ENCODE measurements at regions not wholly inside any gene's neighbourhood (a gene's known extent, or its start where the extent isn't known, plus 50 kb on each side); places are given as distances from the start of the nearest gene placed in this dataset.

DNA sequence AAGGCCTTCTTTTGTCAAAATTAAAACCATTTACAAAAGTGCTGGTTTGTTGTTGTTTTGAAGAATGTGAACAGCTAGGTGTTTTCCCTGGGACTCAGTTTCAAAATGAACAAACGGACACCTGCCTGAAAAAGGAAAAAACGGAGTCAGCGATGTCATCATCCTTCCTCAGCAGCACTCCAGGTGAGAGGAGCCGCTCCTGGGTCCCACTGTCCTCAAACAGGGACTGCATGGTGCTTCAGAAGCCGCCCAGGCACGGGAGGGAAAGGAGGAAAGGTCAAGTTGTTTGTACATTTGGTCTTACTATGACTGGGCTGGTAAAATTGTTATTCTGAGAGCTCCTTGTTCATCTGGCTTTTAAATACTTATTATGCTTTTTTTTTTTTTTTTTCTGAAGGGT, 69.0 kb upstream of the ZSWIM6 start:
- intact Hi-C loops (cut with micrococcal nuclease) = no loop called here

GRCh38 chr5:61263561-61264272, 68.3 kb upstream of the ZSWIM6 start:
- intact Hi-C loops (cut with micrococcal nuclease) = no loop called here

- intact Hi-C loops (cut with micrococcal nuclease) = no loop called here
Observed at GRCh38 chr5:61264273-61264661, 67.8 kb upstream of the ZSWIM6 start.

GRCh38 chr5:61267116-61267515, 64.9 kb upstream of the ZSWIM6 start:
- intact Hi-C loops (cut with micrococcal nuclease) = no loop called here

- intact Hi-C loops (cut with micrococcal nuclease) = no loop called here
Observed at GRCh38 chr5:61268871-61269270, 63.2 kb upstream of the ZSWIM6 start.

- intact Hi-C loops (cut with micrococcal nuclease) = no loop called here
Observed at GRCh38 chr5:61270510-61271165, 61.4 kb upstream of the ZSWIM6 start.

DNA sequence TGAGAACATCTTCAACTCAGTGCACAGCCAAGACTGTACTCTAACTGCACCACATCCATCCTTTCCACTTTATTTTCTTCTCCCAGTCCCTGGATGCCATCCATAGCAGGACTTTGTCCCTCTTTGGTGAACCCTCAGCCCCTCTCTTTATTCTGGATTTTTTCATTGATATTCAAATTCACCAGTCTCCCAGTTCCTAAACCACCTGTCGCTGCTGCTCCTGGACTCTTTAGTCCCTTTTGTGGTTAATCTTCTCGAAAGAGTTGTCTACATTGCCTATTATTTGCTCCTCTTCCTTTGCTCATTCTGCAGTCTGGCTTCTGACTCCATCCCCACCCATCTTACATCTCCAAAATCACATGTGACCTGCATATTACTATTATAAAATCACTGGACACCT, 59.4 kb upstream of the ZSWIM6 start:
- intact Hi-C loops (cut with micrococcal nuclease) = no loop called here

DNA sequence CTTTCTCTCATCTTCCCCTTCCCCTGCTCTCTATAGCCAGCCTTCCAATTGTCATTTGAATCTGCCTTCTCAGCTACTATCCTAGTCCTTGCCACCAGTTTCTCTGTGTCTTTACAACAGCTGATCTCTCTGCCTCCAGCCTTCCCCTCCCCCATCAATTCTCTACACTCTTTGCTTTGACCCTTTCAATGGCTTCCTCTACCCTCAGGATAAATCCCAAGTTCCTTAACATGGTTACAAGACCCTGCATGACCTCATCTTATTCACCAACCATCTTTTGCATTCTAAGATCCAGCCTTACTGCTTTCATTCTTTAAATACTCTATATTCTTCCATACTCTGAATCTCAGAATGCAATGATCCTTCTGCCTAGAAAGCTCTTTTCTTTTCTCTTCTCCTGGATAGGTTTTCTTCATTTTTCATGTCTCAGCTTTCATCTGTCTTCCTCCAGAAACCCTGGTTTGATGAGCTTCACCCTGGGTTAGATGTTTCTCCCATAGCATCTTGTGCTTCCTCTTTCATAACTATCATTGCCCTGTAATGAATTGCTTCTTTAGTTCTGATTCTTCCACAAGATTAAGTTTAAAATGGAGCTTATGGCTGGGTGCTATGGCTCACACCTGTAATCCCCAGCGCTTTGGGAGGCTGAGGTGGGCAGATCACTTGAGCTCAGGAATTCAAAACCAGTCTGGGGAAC, 58.6 kb upstream of the ZSWIM6 start:
- intact Hi-C loops (cut with micrococcal nuclease) = no loop called here

DNA sequence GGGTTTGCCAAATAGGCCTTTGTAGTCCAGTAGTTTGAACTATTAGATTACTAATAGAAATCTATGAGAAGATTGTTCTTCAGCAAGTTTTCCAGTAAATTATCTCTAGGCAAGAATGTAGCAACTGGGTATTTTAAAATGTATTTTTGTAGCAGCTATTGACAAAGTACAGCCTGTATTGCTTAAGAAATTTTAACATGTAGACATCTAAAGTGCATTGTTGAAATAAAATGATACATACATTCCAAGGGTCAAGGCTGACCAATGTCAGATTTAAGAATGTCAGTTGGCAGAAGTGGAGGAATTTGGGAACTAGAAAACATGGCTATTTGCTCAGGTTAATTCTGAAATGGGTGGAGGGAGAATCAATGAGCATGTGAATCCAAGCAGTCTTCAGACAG, 57.5 kb upstream of the ZSWIM6 start:
- intact Hi-C loops (cut with micrococcal nuclease) = no loop called here

DNA sequence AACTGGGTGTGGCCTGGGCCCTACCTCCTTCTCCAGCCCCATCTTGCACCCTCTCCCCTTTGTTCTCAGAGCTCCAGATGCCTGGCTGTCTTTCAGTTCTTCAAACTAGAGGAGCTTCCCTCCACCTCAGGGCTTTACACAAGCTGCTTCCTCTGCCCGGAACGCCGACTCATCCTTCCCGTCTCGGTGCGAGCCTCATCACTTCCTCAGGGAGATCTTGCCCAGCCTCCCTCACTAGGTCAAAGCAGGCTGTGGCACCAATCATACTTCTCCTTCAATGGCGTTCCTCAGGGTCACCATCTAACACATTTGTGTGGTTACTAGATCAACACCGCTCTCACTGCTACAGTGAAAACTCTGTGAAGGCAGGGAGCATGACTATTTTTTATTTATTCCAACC, 56.2 kb upstream of the ZSWIM6 start:
- intact Hi-C loops (cut with micrococcal nuclease) = loop anchor here (2.0 kb wide), 2 partner anchors 55 to 113 kb away; partner anchors contain the start of gene SMIM15

DNA sequence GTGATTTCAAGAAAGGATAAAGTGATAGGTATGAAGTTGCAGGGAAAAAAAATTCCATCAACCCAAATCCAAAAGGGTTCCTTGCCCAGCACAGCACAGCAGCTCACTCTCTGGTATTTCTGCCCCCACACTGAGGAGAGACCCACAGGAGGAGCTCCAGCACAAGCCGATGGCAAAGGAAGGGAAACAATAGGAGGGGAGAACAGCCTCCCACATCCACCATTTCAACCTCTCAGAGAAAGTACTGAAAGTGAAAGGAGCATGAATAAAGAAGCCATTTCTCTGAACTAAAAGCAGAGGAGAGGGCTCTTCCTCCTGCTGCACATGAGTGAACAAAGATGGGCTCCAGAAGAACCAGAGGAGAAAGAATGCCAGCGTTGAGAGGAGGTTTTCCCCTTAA, 54.9 kb upstream of the ZSWIM6 start:
- intact Hi-C loops (cut with micrococcal nuclease) = loop anchor here (2.0 kb wide), 2 partner anchors 54 to 114 kb away; partner anchors contain the start of gene SMIM15

DNA sequence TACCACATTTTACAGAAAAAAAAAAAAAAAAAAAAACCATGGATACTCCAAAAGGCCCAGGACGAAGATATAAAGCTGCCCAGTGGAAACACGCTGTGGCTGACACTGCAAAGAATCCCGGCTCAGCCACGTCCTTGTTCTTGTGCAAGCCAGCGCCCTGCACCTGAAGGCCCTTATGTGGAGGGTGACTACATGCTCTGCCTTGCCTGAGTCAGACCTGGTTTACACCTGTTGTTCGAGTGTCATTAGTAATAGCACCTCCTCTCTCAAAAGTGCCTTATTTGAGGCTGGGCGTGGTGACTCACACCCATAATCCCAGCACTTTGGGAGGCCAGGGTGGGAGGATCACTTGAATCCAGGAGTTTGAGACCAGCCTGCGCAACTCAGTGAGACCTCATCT, 54.3 kb upstream of the ZSWIM6 start:
- intact Hi-C loops (cut with micrococcal nuclease) = loop anchor here (2.0 kb wide), 2 partner anchors 53 to 115 kb away; partner anchors contain the start of gene SMIM15

GRCh38 chr5:61279725-61280124, 52.3 kb upstream of the ZSWIM6 start:
- intact Hi-C loops (cut with micrococcal nuclease) = loop anchor here (2.0 to 10.0 kb wide), 2 partner anchors 235 to 255 kb away; no protein-coding TSS in a partner anchor

- intact Hi-C loops (cut with micrococcal nuclease) = loop anchor here (2.0 to 10.0 kb wide), 2 partner anchors 235 to 255 kb away; no protein-coding TSS in a partner anchor
Observed at GRCh38 chr5:61280205-61280604, 51.9 kb upstream of the ZSWIM6 start.

DNA sequence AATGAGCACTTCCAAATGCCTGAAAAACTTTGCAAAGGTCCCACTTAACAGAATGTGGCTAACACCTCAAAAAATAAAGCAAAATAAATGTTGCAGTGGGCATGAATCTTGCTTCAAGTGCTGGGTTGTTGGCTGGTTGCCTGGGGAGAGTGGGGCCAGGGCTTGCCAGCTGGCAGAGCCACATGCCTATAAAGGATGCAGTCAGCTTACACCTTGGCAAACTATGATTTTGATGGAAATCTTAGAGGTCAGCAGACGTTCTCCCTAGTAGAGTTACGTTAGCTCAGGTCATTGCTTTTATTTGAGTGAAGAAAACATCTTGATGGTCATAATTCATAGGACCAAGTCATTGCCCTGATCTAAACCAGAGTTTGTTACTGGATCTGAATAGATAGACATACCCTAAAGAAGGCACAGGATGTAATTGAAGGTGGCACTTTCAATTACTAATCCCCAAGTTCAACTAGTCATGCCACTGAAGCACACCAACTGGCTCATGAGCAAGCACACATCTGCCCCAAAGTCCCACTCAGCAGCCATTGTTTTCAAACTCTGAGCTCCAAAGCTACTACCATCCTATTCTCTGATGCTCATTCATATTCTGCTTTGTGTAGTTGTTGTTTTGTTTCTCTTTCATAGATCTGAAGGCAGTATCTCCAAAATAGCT, 51.2 kb upstream of the ZSWIM6 start:
- intact Hi-C loops (cut with micrococcal nuclease) = loop anchor here (2.0 to 10.0 kb wide), 2 partner anchors 236 to 254 kb away; no protein-coding TSS in a partner anchor

DNA sequence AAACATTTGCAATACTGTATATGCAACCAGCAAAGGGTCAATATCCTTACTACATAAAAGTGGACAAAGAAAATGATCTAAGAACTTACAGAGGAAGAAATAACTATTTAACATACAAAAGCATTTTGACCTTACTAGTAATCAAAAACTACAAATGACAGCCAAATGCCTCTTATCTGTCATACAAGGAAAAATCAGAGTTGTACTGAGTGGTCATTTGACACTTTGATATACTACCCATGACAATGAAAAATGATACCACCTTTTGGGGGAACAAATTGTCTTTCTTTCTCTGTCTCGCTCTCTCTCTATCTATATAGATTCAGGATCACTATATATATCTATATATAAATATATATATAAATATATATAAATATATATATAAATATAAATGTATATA, 50.4 kb upstream of the ZSWIM6 start:
- intact Hi-C loops (cut with micrococcal nuclease) = loop anchor here (2.0 to 10.0 kb wide), 2 partner anchors 237 to 253 kb away; no protein-coding TSS in a partner anchor
